OCI-LY3 (cell line): ENCODE measurements at regions not wholly inside any gene's neighbourhood (a gene's known extent, or its start where the extent isn't known, plus 50 kb on each side); places are given as distances from the start of the nearest gene placed in this dataset.

Source experiments
- H2AFZ ChIP-seq: fragments of 200-600, 300-600 bp; shearing (Covaris generic); 2 replicates; pipeline ENCODE4 v1.6.0; 2014; ENCODE audit warnings: antibody characterized with exemption, low read depth, low read length
- H3K27ac ChIP-seq: fragments of 200-600, 300-600 bp; sonication (generic); 2 replicates; pipeline ENCODE4 v1.5.1; 2014; ENCODE audit warnings: mild to moderate bottlenecking, low read length, moderate library complexity, mixed read lengths
- H3K27me3 ChIP-seq: fragments of 200-600, 300-600 bp; sonication (generic); 2 replicates; pipeline ENCODE4 v1.6.1; 2014; ENCODE audit warnings: low read depth, low read length, mixed read lengths
- H3K36me3 ChIP-seq: fragments of 200-600, 300-600 bp; sonication (generic); replicated peaks from 2 replicates; pipeline ENCODE3; 2014; ENCODE audit warnings: low read depth, low read length, mixed read lengths
- H3K4me1 ChIP-seq: fragments of 300-600, 200-600 bp; sonication (generic); 2 replicates; pipeline ENCODE4 v1.6.1; 2014; ENCODE audit warnings: low read length, mixed read lengths
- H3K4me2 ChIP-seq: fragments of 200-600, 300-600 bp; sonication (generic); 2 replicates; pipeline ENCODE4 v1.6.1; 2014; ENCODE audit warnings: low read length, mixed read lengths
- H3K4me3 ChIP-seq: fragments of 300-600, 200-600 bp; sonication (generic); 2 replicates; pipeline ENCODE4 v1.5.1; 2014; ENCODE audit warnings: antibody characterized with exemption, mild to moderate bottlenecking, low read length, moderate library complexity
- H3K79me2 ChIP-seq: fragments of 300-600, 200-600 bp; shearing (Covaris generic); 2 replicates; pipeline ENCODE4 v1.6.1; 2014; ENCODE audit warnings: mild to moderate bottlenecking, low read length, mixed read lengths
- H3K9ac ChIP-seq: fragments of 300-600, 200-600 bp; shearing (Covaris generic); 2 replicates; pipeline ENCODE4 v1.6.0; 2014; ENCODE audit warnings: mild to moderate bottlenecking, low read length, moderate library complexity
- H3K9me3 ChIP-seq: fragments of 200-600, 300-600 bp; shearing (Covaris generic); 2 replicates; pipeline ENCODE4 v1.6.1; 2014; ENCODE audit warnings: low read length, mixed read lengths; ENCODE audit not compliant: insufficient read depth
- H4K20me1 ChIP-seq: fragments of 200-600, 300-600 bp; sonication (generic); 2 replicates; pipeline ENCODE4 v1.6.1; 2016; ENCODE audit warnings: low read length, mixed read lengths; ENCODE audit not compliant: insufficient read depth
- EZH2phosphoT487 ChIP-seq: fragments of 200-600 bp; shearing (Covaris generic); IDR thresholded peaks from 2 replicates; pipeline ENCODE4 v1.6.1; 2018; ENCODE audit warnings: antibody characterized with exemption, mixed run types, low read depth
- TF ChIP-seq, protein P1 (sequence below): fragments of 200-600, 300-600 bp; sonication (generic); IDR thresholded peaks from 2 replicates; pipeline ENCODE4 v1.5.1; 2014; ENCODE audit warnings: antibody characterized with exemption, low read length, low read depth

GRCh38 chr4:187562345-187562744, 433.2 kb upstream of the ZFP42 start:
- H3K27me3 ChIP-seq, result no peaks in the 10 kb centered on the region
- TF ChIP-seq, protein P1, sequence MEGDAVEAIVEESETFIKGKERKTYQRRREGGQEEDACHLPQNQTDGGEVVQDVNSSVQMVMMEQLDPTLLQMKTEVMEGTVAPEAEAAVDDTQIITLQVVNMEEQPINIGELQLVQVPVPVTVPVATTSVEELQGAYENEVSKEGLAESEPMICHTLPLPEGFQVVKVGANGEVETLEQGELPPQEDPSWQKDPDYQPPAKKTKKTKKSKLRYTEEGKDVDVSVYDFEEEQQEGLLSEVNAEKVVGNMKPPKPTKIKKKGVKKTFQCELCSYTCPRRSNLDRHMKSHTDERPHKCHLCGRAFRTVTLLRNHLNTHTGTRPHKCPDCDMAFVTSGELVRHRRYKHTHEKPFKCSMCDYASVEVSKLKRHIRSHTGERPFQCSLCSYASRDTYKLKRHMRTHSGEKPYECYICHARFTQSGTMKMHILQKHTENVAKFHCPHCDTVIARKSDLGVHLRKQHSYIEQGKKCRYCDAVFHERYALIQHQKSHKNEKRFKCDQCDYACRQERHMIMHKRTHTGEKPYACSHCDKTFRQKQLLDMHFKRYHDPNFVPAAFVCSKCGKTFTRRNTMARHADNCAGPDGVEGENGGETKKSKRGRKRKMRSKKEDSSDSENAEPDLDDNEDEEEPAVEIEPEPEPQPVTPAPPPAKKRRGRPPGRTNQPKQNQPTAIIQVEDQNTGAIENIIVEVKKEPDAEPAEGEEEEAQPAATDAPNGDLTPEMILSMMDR, result no peak
- TF ChIP-seq EZH2phosphoT487, result no peak
- H3K4me1 ChIP-seq, result no peaks in the 10 kb centered on the region
- no peak overlapping the region for H3K27ac ChIP-seq
- no peak overlapping the region for H3K4me2 ChIP-seq
- H3K9ac ChIP-seq, result no peak overlapping the region
- no peak overlapping the region for H3K4me3 ChIP-seq
- H3K36me3 ChIP-seq, result no peaks in the 10 kb centered on the region
- no peaks in the 10 kb centered on the region for H4K20me1 ChIP-seq
- H3K79me2 ChIP-seq, result no peaks in the 10 kb centered on the region
- H2AFZ ChIP-seq, result no peak overlapping the region
- H3K9me3 ChIP-seq, result no peaks in the 10 kb centered on the region

DNA sequence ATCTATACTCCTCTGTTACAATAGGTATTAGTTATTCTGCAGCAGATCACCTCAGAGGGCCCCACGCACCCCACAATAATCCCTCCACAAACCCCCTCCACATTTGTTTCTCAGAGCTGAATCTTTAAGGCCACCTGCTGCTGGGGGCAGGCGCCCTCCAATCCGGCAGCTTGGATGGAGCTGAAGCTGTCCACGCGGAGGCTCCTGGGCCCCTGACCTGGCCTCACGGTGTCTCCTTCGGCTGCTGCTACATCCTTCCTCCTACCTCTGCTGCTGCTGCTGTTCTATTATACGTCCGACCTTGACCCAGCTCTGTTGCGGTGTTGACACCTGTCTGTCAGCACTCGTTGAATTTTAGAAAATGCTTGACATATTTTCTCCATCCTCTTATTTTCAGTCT, 430.2 kb upstream of the ZFP42 start:
- H3K9me3 ChIP-seq, result no peaks in the 10 kb centered on the region
- H3K4me1 ChIP-seq, result no peaks in the 10 kb centered on the region
- H3K79me2 ChIP-seq, result no peaks in the 10 kb centered on the region
- no peaks in the 10 kb centered on the region for H3K36me3 ChIP-seq
- H3K27me3 ChIP-seq, result no peaks in the 10 kb centered on the region
- no peak overlapping the region for H3K9ac ChIP-seq
- no peak overlapping the region for H3K27ac ChIP-seq
- no peak overlapping the region for H2AFZ ChIP-seq
- H3K4me3 ChIP-seq, result no peak overlapping the region
- H3K4me2 ChIP-seq, result no peak overlapping the region
- TF ChIP-seq EZH2phosphoT487, result no peak
- TF ChIP-seq, protein P1, result no peak
- H4K20me1 ChIP-seq, result no peaks in the 10 kb centered on the region

GRCh38 chr4:187569871-187570270, 425.7 kb upstream of the ZFP42 start:
- Histone ChIP-seq H2AFZ (no peak overlapping the region), H3K27me3 (no peaks in the 10 kb centered on the region), H3K9me3 (no peaks in the 10 kb centered on the region), H3K4me3 (no peak overlapping the region), H3K9ac (no peak overlapping the region), H3K27ac (no peak overlapping the region), H3K36me3 (no peaks in the 10 kb centered on the region), H4K20me1 (no peaks in the 10 kb centered on the region), H3K4me1 (no peaks in the 10 kb centered on the region), H3K79me2 (no peaks in the 10 kb centered on the region), H3K4me2 (no peak overlapping the region)
- TF ChIP-seq, protein P1, result no peak
- TF ChIP-seq EZH2phosphoT487, result no peak

- H3K9me3 ChIP-seq, result no peaks in the 10 kb centered on the region
- TF ChIP-seq, protein P1, result no peak
- TF ChIP-seq EZH2phosphoT487, result no peak
Observed at GRCh38 chr4:187575706-187576105, 419.9 kb upstream of the ZFP42 start.

More at GRCh38 chr4:187575706-187576105, 419.9 kb upstream of the ZFP42 start:
- H3K27me3 ChIP-seq, result no peaks in the 10 kb centered on the region
- no peak overlapping the region for H3K9ac ChIP-seq
- no peaks in the 10 kb centered on the region for H3K4me1 ChIP-seq
- H3K4me3 ChIP-seq, result no peak overlapping the region
- H4K20me1 ChIP-seq, result no peaks in the 10 kb centered on the region
- no peak overlapping the region for H3K4me2 ChIP-seq
- no peak overlapping the region for H3K27ac ChIP-seq
- H2AFZ ChIP-seq, result no peak overlapping the region
- H3K79me2 ChIP-seq, result no peaks in the 10 kb centered on the region
- no peaks in the 10 kb centered on the region for H3K36me3 ChIP-seq
